ENCODE measurements at regions not wholly inside any gene's neighbourhood (a gene's known extent, or its start where the extent isn't known, plus 50 kb on each side); places are given as distances from the start of the nearest gene placed in this dataset.
"Not testable (repeated sequence)": the region's sequence is repeated elsewhere in the genome, so short reads cannot be mapped to it uniquely, and the experiment has no call there.

DNA sequence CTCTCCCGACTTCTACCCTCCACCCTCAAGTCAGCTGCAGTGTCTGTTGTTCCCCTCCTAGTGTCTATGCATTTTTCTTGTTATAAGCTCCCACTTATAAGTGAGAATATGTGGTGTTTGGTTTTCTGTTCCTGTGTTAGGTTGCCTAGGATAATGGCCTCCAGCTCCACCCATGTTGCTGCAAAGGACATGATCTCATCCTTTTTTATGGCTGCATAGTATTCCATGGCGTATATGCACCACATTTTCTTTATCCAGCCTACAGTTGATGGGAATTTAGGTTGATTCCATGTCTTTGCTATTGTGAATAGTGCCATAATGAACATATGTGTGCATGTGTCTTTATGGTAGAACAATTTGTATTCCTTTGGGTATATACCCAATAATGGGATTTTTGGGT lies 80.7 kb downstream of the SPTSSA start:
- not testable (repeated sequence) for DNase-seq

DNA sequence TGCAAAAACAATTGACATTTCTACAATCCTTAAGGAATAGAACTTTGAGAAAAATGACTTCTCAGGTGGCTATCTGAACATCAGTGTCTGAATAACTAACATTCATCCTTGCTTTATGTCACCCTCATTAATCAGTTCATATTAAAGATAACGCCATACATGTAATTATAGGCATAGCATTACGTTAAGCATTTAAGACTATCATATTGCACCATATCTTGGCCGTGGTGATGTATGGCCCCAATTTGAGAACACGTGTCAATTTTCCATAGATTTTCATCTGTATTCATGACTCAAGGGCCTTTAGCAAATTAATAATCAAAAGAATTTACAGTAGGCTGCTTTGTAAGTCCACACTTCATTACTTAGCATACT lies 81.6 kb downstream of the SPTSSA start:
- no peak for DNase-seq

DNA sequence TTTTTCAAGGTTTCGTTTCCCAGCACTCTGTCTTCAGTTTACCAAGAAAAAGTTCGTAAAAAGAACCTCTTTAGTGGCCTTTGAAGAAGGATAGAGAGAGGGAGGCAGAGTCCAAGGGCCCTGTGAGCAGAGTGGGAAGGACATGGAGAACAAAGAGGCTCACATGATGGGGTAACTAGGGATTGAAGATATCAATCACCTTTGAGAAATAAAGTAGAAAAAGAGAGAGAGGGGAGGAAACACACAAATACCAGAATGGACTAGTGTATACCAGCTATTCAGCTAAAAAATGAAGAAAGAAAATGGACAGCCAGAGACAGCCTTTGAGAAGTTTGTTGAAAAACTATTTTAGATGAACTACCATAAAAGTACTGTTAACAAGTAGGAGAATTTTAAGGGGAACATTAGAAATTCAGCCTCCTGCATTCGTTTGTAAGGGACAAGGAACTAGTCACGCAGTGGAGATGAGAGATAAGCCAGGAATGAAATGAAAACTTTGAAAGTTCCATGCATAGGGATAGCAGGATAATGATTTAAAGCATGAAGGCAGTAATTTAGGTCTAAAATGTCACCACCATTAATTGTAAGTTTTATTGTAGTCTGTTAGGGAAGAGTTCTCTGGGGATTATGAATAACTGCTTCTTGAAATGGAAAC lies 82.1 kb downstream of the SPTSSA start:
- no peak for DNase-seq

DNA sequence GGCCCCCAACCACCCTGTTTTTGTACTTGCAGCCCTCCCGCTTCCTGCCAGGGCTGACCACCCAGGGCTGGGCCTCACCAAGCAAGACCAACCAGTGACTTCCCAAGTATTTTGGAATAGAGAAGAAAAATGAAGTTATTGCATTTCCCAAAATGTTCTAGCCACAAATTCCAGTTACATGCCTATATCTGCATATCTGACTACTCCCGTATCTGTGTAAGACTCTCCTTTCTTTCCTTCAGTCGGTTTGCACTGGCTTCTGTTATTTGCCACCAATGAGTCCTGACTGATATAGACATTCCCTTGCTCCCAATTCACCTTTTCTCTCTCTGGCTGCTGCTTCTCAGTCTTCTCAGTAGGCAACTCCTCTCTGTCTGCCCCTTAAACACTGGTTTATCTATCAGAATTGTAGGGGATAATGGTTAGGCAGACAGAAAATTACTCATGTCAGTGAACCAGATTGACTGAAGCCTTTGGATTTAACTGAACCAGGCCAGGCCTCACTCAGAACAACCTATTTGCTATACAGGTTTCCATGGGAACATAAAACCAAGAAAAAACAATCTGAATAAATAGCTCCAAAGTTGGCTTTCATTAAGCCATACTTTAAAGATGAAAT lies 85.3 kb downstream of the SPTSSA start:
- DNase-seq, result no peak

DNA sequence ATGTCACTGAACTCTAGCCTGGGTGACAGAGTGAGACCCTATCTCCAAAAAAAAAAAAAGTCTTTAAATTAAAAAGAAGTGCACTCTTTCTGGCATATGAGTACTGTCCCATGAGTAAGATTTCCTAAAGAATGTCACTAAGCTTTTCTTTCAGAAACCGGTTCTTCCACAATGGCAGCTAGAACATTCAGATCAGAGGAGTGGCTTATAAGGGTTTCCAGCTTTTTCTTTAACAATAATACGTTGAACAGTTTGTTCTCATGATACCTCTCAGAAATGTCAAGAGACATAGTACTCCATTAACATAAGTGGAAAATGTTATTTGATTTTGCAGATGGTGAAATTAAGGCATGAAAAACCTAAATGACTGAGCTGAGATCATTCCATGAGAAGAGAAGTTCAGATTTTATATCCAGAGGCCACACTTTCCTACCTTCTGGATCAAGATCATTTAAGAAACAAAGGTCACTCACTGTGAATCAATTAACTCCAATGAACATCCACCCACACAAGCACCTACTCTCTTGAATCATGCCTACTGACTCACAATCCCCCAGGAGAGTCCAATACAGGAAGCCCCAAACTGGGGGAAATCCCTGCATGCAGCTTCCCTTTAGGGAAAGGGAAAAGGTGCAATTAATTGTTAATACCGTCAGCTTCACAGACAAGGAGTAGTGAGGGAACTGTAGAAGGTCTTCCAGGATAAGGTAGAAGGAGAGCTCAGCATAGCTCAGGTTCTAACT lies 86.9 kb downstream of the SPTSSA start:
- no peak for DNase-seq

DNA sequence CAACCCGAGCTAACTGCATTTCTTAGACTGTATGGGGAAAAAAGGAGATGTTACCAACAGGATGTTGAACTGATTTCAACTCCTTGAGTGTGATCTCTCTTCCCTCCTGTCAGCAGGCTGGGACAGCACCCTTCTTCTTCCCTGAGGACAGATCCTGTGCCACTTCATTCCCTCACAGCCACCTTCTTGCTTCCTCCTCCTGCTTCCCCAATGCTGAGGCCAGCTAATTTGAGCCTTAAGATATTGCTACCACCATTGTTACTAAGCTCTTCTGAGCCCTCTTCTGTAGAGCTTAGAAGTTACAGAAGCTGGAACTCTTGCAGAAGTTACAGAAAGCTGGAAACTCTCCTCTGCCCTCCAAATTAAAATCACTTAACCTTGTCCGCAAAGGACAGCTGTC lies 88.8 kb downstream of the SPTSSA start:
- DNase-seq, result no peak

DNA sequence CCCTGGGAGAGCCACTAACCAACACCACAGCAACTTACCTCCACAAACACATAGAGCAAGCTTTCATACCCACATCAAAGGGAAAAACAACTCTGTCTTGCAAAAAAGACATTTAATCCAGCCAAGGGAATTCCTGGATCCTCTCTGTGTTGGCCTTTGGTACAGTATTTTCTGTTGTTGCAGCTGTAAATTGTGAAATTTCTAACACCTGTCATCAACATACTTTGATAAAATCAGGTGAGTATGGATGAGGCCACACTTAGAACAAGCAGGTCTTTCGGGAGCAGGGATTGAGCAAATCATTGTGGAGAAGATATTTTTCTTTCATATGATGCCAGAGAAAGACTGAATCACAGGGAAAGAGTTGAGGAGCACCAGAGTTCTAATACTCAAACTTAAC lies 89.3 kb downstream of the SPTSSA start:
- DNase-seq, result no peak

DNA sequence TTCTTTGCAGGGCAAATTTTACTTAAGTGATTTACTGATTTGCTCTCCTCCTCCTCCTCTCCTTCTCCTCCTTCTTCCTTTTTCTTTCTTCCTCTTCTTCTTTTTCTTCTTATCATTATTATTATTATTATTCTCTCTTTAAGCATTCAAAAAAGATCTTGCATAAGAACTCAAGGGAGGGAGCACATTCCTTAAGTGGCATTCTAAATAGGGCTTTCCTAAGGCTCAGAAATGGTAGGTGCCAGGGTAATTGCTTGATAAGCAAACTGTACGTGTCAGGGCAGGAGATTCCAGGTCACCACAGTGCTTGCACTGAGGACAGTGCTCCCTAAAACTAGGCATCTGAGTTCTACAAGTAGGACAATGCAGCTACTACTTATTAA lies 92.4 kb downstream of the SPTSSA start:
- no peak for DNase-seq

DNA sequence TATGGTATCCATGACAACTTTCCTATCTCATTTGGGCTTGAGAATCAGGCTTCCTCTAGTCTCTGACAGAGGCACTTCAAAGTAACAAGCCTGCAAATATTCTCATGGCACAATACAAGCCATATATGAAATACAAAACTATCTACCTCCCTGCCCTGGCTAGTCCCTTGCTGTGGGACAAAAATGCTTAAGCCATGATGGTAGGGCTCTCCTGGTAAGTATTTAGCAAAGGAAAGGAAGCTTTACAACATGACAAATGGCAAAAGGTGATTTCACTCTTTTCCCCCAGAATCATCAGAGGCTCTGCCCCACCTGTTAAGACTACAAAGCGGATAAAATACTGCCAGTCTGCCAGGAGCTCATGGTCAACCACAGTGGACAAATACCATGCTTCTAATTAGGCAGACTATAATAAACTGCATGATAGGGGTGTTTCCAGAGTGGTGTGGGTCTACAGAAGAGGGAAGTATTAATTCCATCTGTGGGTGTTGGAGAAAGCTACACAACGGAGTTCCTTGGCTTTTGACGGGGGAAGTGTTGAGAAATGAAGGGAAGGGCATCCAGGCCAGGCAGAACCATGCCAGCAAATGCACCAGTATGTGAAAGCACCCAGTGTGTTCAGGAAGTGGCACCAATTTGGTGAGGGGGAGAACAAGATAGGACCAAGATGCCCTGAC lies 92.9 kb downstream of the SPTSSA start:
- DNase-seq, result no peak

DNA sequence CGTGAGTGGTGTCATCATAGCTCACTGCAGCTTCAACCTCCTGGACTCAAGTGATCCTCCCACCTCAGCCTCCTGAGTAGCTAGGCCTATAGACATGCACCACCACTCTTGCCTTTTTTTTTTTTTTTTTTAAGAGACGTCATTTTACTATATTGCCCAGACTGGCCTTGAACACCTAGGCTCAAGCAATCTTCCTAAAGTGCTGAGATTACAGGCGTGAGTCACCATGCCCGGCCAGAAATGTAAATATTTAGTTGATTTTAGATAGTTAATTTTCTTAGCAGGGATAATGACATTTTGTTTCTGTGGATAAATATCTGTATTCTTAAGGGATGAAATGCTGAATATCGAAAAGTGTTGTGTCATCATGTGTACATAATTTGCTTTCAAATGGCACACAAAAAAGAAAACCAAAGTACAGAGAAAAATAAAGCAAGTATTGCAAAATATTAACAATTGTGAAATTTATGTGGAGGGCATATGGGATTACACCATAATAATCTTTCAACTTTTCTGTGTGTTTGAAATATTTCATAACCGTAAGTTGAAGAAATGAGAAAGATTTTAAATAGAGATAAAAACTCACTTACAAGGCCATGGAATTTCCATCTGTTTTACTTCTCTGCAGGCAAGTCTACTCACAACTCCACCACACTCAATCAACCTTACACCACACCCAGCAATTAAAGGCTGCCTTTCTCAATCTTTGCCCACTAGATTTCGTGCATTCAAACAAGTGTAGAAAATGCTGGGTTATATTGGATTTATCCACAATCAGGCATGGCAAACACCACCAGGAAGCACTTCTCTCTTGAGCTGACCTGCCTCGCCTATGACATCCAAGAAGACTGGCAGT lies 93.7 kb downstream of the SPTSSA start:
- no peak for DNase-seq

DNA sequence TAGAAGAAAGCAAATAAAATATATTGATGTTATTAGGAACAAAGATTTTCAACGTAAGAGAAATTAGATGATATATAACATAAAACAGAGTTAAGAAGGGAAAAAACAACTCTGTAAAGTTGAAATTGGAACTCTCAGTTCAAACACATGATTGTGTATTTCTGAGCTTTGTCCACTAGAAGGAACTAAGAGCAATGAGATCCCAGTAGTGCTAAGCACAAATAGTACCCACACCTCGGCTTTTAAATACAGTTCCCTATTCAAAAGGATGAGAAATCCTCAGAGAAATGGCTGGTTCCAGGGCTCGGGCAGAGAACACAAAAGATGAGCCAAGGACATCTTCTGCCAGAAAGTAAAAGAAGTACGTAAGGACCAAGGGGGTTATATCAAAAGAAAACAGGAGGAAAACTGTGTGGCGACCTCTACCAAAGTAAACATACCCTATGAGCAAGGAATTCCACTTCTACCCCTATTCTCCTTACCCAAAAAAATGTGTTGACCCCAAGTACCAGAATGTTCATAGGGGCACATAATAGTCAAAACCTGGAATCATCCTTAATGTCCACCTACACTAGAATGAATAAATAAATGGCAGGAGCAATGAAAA lies 96.6 kb downstream of the SPTSSA start:
- no peak for DNase-seq

DNA sequence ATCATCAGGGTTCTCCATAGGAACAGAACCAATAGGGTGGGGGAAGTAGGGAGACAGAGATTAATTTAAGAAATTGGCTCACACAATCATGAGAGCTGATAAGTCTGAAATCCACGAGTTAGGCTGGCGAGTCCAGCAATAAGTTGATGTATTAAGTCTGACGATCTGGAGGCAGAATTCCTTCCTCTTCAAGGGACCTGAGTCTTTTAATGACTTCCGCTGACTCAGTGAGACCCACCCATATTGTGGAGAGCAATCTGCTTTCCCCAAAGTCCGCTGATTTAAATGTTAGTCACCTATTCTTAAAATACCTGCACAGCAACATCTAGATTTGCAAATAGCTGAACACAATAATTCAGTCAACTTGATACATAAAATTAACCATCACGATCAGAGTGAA lies 97.8 kb downstream of the SPTSSA start:
- no peak for DNase-seq

DNA sequence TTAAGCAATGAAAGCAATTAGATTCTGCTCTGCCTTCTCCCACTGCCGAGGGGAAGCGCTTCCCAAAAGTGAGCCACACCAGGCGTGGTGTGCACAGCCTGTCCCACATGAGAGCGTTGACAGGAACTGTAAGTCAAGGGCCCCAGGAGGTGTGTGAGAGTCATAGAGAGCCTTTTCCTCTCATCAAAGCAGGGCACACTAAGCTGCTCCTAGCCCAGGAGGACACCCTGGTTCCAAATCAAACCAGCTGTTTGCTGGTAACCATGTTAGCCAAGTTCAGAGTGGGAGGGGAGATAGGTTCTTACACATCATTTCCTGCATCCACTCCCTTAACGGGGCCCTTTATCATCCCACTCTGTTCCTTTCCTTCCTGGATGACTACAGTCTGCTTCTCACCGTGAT lies 98.3 kb downstream of the SPTSSA start:
- DNase-seq, result no peak

DNA sequence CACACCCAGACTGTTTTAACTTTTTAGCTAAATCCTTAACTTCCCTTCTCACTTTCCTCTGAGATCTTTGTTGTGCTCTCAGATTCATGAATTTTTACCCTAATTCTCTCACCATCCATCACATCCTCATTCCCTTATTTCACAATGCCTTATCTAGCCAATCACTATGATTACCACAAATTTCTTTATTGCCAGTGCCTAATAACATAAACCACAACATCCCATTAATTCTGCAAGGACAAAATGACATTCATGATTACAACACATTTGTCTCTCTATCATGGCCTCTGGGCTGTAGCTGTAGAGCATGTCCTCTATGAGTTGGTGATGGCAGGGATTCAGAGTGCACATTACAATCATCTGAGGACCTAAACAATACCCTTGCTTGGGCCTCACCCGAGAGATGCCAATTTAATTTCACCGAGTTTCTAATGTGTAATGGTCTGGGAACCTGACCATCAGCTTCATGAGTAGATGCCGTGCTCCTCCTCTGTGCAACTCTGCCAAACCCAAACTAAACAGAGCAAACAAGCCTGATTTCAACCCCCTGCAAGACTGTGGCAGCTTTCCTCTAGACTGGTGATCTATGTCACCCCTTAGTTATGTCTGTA lies 99.3 kb downstream of the SPTSSA start:
- no peak for DNase-seq

DNA sequence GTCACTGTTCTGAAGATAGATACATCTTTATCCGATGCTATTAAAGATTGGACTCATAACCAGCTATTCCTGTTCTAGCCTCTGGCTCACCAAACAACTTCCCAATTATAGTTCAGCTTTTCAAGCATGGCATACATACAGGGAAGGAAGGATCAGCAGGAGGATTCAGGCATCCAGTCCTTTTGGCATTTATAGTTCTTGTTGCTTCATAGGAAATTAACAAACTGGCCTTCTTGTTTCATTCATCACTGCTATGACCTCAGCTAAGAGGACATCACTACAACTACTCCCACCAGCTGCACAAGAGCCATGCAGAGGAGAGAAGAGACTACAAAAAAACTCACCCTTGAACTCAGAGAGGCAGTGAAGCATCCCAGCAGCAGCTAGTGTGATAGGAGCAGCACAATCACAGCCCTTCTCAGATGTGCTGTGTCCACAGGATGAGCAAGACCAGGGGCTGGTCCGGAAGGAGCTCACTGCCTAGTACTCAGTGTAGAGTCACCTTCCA lies 100.5 kb downstream of the SPTSSA start:
- peak; percentile 34 for DNase-seq

DNA sequence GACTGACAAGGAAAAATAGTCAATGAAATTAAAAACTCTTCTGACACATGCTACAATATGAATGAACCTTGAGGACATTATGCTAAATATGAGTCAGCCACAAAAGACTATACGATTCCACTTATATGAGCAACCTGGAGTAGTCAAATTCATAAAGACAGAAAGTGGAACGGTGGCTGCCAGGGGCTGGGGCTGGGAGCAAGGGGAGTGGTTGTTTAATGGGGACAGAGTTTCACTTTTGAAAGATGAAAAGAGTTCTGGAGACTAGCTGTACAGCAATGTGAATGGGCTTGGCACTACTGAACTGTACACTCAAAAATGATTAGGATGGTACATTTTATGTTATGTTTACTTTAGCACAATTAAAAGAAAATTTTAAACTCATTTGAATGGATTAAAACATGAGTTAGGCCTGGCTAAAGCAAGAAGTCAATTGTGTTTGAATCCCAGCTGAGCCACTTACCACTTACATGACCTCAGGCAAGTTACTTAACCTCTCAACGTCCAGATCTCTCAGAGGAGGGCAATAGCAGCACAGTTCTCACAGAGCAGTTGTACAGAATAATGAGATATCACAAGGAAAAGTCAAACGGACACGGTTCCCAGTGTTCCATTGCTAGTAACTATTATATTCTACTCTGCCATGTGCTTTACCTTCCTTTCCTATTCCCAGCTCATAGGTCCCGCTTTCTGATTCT lies 102.5 kb downstream of the SPTSSA start:
- DNase-seq, result no peak

DNA sequence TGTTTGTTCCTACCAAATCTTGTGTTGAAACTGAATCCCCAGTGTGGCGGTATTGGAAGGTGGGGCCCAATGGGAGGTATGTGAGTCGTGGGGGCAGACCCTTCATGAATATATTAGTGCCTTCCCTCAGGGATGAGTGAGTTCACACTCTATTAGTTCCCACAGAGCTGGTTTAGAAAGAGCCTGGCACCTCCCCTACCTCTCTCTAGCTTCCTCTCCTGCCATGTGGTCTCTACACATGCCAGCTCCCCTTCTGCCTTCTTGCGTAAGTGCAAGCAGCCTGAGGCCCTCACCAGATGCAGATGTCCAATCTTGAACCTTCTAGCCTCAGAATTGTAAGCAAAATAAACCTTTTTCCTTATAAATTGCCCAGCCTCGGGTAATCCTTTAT lies 105.8 kb downstream of the SPTSSA start:
- DNase-seq, result no peak

DNA sequence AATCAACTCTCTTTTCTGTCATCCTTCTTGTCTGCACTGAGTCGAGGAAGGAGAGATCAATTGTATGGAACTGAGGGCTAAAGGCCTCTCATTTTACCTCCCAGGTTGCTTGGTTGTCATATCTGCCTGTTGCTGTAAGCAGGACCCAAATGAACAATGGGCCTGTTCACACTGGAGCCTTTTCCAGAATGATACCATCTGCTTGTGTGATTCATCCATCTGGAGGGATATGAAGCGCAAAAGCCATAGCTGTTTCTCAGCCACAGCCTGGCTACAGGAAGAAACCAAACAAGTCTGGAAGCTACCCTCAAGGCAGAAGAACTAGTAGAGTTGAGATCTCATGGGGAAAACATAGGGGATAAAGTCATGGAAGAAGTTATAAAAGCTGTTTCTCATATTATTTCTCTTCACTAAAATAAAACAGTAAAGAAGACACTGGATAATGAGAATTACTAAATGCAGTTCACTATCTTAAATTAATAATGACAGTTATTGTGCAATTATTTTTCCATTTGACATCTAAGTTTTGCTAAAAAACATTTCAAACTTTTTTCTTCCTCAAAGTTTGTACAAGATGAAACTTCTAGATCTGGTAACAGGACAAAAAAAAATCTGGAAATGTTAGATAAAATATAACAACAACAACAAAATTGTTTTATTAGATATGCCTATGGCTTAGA lies 106.3 kb downstream of the SPTSSA start:
- no peak for DNase-seq

DNA sequence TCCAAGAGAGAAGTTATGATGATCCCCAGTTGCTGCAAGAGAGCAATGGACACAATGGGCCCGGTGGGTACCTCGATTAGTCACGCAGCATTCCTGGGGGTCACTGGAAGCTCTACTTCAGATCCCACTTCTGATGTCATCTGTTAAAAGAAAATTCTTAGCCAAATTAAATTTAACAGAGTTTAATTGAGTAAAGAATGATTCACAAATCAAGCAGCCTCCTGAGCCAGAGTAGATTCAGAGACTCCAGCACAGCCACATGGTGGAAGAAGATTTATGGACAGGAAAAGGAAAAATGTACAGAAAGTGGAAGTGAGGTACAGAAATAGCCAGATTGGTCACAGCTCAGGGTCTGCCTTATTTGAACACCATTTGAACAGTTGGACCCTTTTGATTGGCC lies 107.5 kb downstream of the SPTSSA start:
- DNase-seq, result no peak

DNA sequence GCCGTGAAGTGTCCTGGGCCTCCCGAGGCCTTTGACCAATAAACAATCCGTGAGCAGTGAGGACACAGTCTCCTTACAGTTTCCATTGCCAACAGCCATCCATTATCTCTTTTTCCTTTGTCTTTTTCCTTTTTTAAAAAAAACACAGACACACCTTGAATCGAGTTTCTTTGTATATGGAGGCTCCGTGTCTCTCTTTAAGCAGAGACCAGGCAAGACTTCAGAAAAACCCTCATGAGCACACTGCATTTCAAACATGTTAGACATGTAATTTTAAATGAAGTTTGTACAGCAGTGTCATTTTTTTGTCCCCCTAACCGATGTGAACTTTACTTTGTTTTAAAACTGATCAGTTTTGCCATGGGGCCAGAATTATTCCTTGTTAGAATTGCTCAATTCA lies 111.1 kb downstream of the SPTSSA start:
- DNase-seq, result no peak
